Ovary (tissue), 3 donors: ENCODE measurements at regions not wholly inside any gene's neighbourhood (a gene's known extent, or its start where the extent isn't known, plus 50 kb on each side); places are given as distances from the start of the nearest gene placed in this dataset.

Experiments
- CTCF ChIP-seq, 3 donors: fragments of 450-650 bp in 2 of 3; fragments of 200-600 bp in 1 of 3; IDR thresholded peaks; one replicate each; pipeline versions ENCODE4 v1.5.1 to v1.8.0; 2016 to 2022; ENCODE audit warnings: antibody characterized with exemption in 3 of 3, mild to moderate bottlenecking in 1 of 3
- EP300 ChIP-seq: sonication (generic); formaldehyde crosslinking; IDR thresholded peaks from one replicate; pipeline ENCODE4 v1.6.1; 2017; ENCODE audit warnings: antibody characterized with exemption
- POLR2A ChIP-seq: fragments of 450-650 bp; IDR thresholded peaks from one replicate; pipeline ENCODE4 v1.6.1; 2017; ENCODE audit warnings: antibody characterized with exemption, mild to moderate bottlenecking, moderate library complexity
- donor health status: DM: no; HTN: no; CAD: no.

- TF ChIP-seq CTCF (IDR thresholded peaks at IDR 0.05) (no peak), EP300 (no peak), POLR2A (no peak)
Measured at GRCh38 chr20:23286346-23286745, 64.2 kb upstream of the NXT1 start.
